NK-92 treated with Interleukin-12 subunit alpha and Interleukin-12 subunit beta, amount 100 ng/mL, for 24 hours (cell line): ENCODE measurements at regions not wholly inside any gene's neighbourhood (a gene's known extent, or its start where the extent isn't known, plus 50 kb on each side); places are given as distances from the start of the nearest gene placed in this dataset.
"Not testable (repeated sequence)": the region's sequence is repeated elsewhere in the genome, so short reads cannot be mapped to it uniquely, and the experiment has no call there.

Experiments
- DNase-seq: peaks from one replicate; lab custom pipeline; 2025; lab: John Stamatoyannopoulos, UW

- no peak for DNase-seq
Measured at GRCh38 chr7:112540839-112541577, 60.2 kb downstream of the LSMEM1 start.

- no peak for DNase-seq
Measured at GRCh38 chr7:112546723-112547513, 66.1 kb downstream of the LSMEM1 start.

GRCh38 chr7:112547916-112548315 is 67.1 kb downstream of the LSMEM1 start:
- DNase-seq: no peak

GRCh38 chr7:112550468-112551060 is 69.8 kb downstream of the LSMEM1 start:
- no peak for DNase-seq

GRCh38 chr7:112551521-112551920 is 70.7 kb downstream of the LSMEM1 start:
- DNase-seq: not testable (repeated sequence)

GRCh38 chr7:112554591-112554990 is 73.8 kb downstream of the LSMEM1 start:
- no peak for DNase-seq

GRCh38 chr7:112556633-112557032 is 75.8 kb downstream of the LSMEM1 start:
- DNase-seq: peak; percentile 21

GRCh38 chr7:112566442-112567324 is 85.9 kb downstream of the LSMEM1 start:
- no peak for DNase-seq

GRCh38 chr7:112567388-112567787 is 86.6 kb downstream of the LSMEM1 start:
- no peak for DNase-seq

- DNase-seq: no peak
Measured at GRCh38 chr7:112571852-112572607, 91.2 kb downstream of the LSMEM1 start.

GRCh38 chr7:112572669-112573301 is 92.0 kb downstream of the LSMEM1 start:
- DNase-seq: no peak

- peak; percentile 3 for DNase-seq
Measured at GRCh38 chr7:112573302-112574039, 92.7 kb downstream of the LSMEM1 start.

- no peak for DNase-seq
Measured at GRCh38 chr7:112575864-112576263, 95.1 kb downstream of the LSMEM1 start.

- no peak for DNase-seq
Measured at GRCh38 chr7:112579388-112579787, 98.6 kb downstream of the LSMEM1 start.

- DNase-seq: no peak
Measured at GRCh38 chr7:112580717-112581435, 100.1 kb downstream of the LSMEM1 start.

GRCh38 chr7:112581529-112581928 is 100.7 kb downstream of the LSMEM1 start:
- DNase-seq: no peak

- DNase-seq: no peak
Measured at GRCh38 chr7:112584290-112584689, 103.5 kb downstream of the LSMEM1 start.

GRCh38 chr7:112587504-112587903 is 106.7 kb downstream of the LSMEM1 start:
- DNase-seq: no peak

GRCh38 chr7:112592565-112593263 is 111.9 kb downstream of the LSMEM1 start:
- not testable (repeated sequence) for DNase-seq
